Loucy (cell line): ENCODE measurements at regions not wholly inside any gene's neighbourhood (a gene's known extent, or its start where the extent isn't known, plus 50 kb on each side); places are given as distances from the start of the nearest gene placed in this dataset.

Experiments
- H2AFZ ChIP-seq: fragments of 200-600 bp; sonication (generic); 2 replicates; pipeline ENCODE4 v1.6.0; 2016; ENCODE audit warnings: antibody characterized with exemption, mild to moderate bottlenecking, low read length, moderate library complexity
- H3F3A ChIP-seq: fragments of 200-600 bp; 2 replicates; pipeline ENCODE4 v1.6.0; 2016; ENCODE audit warnings: antibody characterized with exemption, low read depth, mild to moderate bottlenecking
- H3K27me3 ChIP-seq: fragments of 200-600 bp; sonication (generic); 2 replicates; pipeline ENCODE4 v1.6.1; 2014; ENCODE audit warnings: low read length, mild to moderate bottlenecking; ENCODE audit not compliant: insufficient read depth, poor library complexity, severe bottlenecking
- H3K36me3 ChIP-seq: fragments of 200-600 bp; sonication (generic); 2 replicates; pipeline ENCODE4 v1.6.1; 2016; ENCODE audit warnings: low read length; ENCODE audit not compliant: insufficient read depth
- H3K4me1 ChIP-seq: fragments of 200-600 bp; sonication (generic); 2 replicates; pipeline ENCODE4 v1.5.1; 2014; ENCODE audit warnings: low read length, mild to moderate bottlenecking; ENCODE audit not compliant: insufficient read depth, poor library complexity, severe bottlenecking
- H3K4me2 ChIP-seq: fragments of 200-600 bp; sonication (generic); 2 replicates; pipeline ENCODE4 v1.6.0; 2014; ENCODE audit warnings: antibody characterized with exemption, low read length, low read depth, mild to moderate bottlenecking; ENCODE audit not compliant: poor library complexity, severe bottlenecking
- H3K4me3 ChIP-seq: fragments of 200-600 bp; sonication (generic); 2 replicates; pipeline ENCODE4 v1.5.1; 2014; ENCODE audit warnings: low read length, mild to moderate bottlenecking, mixed read lengths; ENCODE audit not compliant: poor library complexity, severe bottlenecking
- H3K79me2 ChIP-seq: fragments of 200-600 bp; sonication (generic); 2 replicates; pipeline ENCODE4 v1.6.1; 2014; ENCODE audit warnings: low read length; ENCODE audit not compliant: insufficient read depth
- H3K9ac ChIP-seq: fragments of 200-600 bp; sonication (generic); 2 replicates; pipeline ENCODE4 v1.6.0; 2014; ENCODE audit warnings: mild to moderate bottlenecking, low read depth, low read length, moderate library complexity; ENCODE audit not compliant: poor library complexity, severe bottlenecking
- H3K9me2 ChIP-seq: fragments of 200-600 bp; sonication (generic); replicated peaks from 2 replicates; pipeline ENCODE4 v1.6.1; 2016; ENCODE audit warnings: low read depth, low read length, mixed read lengths
- H3K9me3 ChIP-seq: fragments of 200-600 bp; sonication (generic); 2 replicates; pipeline ENCODE4 v1.6.1; 2014; ENCODE audit warnings: mild to moderate bottlenecking, antibody characterized with exemption, low read length, low read depth; ENCODE audit not compliant: insufficient read depth
- H4K20me1 ChIP-seq: fragments of 200-600 bp; sonication (generic); 2 replicates; pipeline ENCODE4 v1.6.0; 2014; ENCODE audit warnings: antibody characterized with exemption, low read length, mild to moderate bottlenecking; ENCODE audit not compliant: insufficient read depth, poor library complexity, severe bottlenecking
- CTCF ChIP-seq: fragments of 200-600 bp; sonication (generic); conservative IDR thresholded peaks from 2 replicates; pipeline ENCODE4 v1.5.1; 2014; ENCODE audit warnings: mild to moderate bottlenecking, antibody characterized with exemption, low read length
- EZH2phosphoT487 ChIP-seq: fragments of 200-600 bp; IDR thresholded peaks from 2 replicates; pipeline ENCODE4 v1.6.1; 2018; ENCODE audit warnings: antibody characterized with exemption, mild to moderate bottlenecking, moderate library complexity, borderline replicate concordance

GRCh38 chr14:84785996-84786395 lies 743.9 kb upstream of the FLRT2 start:
- Histone ChIP-seq H4K20me1 (no peaks in the 10 kb centered on the region), H3K4me1 (no peaks in the 10 kb centered on the region), H3K27me3 (no peaks in the 10 kb centered on the region), H3K4me3 (no peak overlapping the region), H3K9ac (no peak overlapping the region), H3K9me2 (no peaks in the 10 kb centered on the region), H3K4me2 (no peak overlapping the region), H2AFZ (no peak overlapping the region), H3K36me3 (no peaks in the 10 kb centered on the region), H3K79me2 (no peaks in the 10 kb centered on the region), H3F3A (no peaks in the 10 kb centered on the region), H3K9me3 (no peaks in the 10 kb centered on the region)
- no peak for TF ChIP-seq CTCF
- TF ChIP-seq EZH2phosphoT487, result no peak

DNA sequence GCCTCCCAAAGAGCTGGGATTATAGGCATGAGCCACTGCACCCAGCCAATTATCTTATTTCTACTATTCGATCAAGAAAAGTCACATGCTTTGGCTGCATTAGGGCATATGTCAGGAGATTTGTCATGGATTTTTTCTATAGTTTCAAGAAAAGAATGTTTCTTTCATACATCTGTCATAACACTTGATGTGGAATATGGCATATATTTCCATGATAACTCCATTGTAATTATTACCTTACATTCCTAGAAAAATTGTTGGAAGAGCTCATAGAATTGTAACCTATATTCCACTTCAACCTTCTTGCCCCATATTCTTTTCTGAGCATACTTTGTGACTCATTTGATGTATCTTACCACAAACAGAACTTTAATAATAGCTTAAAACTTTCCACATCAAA lies 740.9 kb upstream of the FLRT2 start:
- no peak for TF ChIP-seq EZH2phosphoT487
- no peak for TF ChIP-seq CTCF

DNA sequence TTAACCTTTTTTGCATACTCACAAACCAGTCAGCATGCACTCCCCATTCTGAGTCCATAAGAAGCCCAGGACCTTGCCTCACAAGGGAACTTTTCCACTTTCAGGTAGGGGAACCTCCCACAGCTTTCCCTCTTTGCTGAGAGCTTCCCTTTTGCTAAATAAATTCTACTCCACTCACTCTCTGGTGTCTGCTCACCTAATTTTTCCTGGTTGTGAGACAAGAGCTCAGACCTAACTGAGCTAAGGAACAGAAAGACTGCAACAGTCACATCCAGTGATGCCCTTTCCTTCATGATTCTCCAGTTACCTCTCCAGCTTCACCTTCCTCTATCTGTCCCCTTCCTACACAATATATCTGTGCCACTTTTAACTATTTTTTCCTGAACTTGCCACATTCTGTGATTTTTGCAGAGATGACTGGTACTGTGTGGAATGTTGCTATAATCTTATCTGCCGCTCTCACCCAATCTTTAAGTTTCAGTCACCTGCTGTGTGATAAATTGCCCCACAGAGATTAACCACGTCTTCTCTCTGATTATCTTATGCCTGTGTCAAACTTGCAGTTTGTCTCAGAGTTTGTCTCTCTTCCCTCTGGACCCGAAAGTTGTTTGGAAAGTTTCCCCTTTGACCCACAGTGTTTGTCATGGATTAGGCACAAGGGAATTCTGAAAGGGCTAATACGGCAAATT lies 737.1 kb upstream of the FLRT2 start:
- Histone ChIP-seq H4K20me1 (no peaks in the 10 kb centered on the region), H3K9me3 (no peaks in the 10 kb centered on the region), H3K36me3 (no peaks in the 10 kb centered on the region), H3K27me3 (no peaks in the 10 kb centered on the region), H3K4me2 (no peak overlapping the region), H3K79me2 (no peaks in the 10 kb centered on the region), H3K9me2 (no peaks in the 10 kb centered on the region), H2AFZ (no peak overlapping the region), H3F3A (no peaks in the 10 kb centered on the region), H3K4me3 (no peak overlapping the region), H3K4me1 (no peaks in the 10 kb centered on the region), H3K9ac (no peak overlapping the region)
- TF ChIP-seq EZH2phosphoT487 (no peak), CTCF (no peak)

More for the DNA sequence above, 740.9 kb upstream of the FLRT2 start:
- Histone ChIP-seq H3K9me3 (no peaks in the 10 kb centered on the region), H3F3A (no peaks in the 10 kb centered on the region), H3K4me1 (no peaks in the 10 kb centered on the region), H3K4me3 (no peak overlapping the region), H3K79me2 (no peaks in the 10 kb centered on the region), H2AFZ (no peak overlapping the region), H3K27me3 (no peaks in the 10 kb centered on the region), H3K4me2 (no peak overlapping the region), H3K9me2 (no peaks in the 10 kb centered on the region), H3K9ac (no peak overlapping the region), H4K20me1 (no peaks in the 10 kb centered on the region), H3K36me3 (no peaks in the 10 kb centered on the region)
